ENCODE measurements at regions not wholly inside any gene's neighbourhood (a gene's known extent, or its start where the extent isn't known, plus 50 kb on each side); places are given as distances from the start of the nearest gene placed in this dataset.

DNA sequence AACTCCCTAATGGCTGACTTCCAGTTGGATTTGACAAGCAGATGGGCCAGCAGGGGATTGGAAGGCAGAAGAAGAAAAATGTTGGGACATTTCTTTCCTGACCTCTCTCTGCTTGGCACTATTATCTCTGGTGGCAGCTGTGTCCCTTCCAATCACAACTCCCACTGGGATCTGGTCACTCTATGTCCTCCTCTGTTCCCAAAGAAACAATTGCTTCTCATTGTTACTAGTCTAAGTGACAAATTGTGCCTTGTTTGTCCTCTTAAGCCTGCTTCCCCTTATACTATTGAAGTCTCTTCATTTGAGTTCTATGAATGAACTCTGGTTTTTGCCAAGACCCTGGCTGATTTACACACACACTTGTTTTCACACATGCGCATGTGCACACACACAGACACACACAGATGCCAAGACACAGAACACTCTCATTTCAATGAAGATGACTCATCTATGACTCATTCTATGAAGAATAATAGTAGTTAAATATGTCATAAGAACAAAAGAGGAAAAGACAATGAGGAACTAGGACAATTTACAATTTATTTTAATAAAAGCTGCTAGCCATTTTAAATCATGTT, 83.0 kb upstream of the FAR2 start:
- peak; percentile 77 for DNase-seq

GRCh38 chr12:29067430-29067829, 81.6 kb upstream of the FAR2 start:
- no peak for DNase-seq

DNA sequence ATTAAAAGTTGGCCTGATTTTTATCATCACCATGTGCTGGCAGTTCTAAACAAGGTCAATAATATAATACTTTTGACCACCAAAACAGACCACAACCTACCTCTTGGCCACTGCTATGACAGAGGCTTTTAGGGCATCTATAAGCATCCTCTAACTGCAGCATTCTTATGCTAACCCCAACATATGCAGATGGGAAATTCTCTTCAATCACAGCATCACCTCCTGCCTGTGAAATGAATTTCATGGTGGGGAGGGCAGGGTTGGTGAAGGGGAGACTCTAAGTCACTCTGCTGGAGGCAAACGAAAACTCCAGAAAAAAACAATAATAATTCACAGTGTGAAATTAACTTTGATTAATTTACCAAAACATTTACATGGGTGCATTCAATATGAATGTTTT, 78.8 kb upstream of the FAR2 start:
- no peak for DNase-seq

DNA sequence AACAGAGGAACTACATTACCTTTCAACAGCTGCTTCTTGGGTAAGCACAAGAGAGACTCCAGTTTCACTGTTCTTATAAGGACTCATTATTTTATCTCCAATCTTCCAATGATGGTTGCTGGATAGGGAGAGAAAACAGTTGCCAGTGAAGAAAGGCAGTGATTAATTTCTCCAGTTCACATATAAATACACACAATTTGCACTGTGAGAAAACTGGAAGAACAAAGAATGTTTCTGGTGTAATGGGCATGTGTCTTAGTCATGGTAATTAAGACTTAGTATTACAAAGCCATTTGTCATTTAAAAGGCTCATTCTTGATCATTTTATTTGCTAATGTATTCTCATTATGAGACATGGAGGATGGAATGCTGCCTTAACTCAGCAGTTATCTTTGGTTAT, 78.0 kb upstream of the FAR2 start:
- no peak for DNase-seq

DNA sequence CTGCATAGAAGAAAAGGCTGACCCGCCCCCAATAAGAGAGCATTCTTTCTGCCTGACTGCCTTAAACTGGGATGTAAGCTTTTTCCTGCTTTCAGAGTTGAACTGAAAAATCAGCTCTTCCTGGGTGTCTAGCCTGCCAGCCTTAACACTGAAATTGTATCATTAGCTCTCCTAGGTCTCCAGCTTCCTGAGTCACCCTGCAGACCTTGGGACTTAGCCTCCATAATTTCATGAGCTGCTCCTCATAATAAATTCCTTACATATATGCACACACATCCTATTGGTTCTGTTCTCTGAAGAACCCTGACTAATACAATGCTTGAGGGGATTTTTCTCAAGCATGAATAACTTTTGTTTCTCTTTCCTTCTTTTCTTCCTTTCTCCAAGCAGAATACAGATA, 76.4 kb upstream of the FAR2 start:
- no peak for DNase-seq

- peak; percentile 72 for DNase-seq
These were observed 75.3 kb upstream of the FAR2 start for GRCh38 chr12:29073631-29074239.

DNA sequence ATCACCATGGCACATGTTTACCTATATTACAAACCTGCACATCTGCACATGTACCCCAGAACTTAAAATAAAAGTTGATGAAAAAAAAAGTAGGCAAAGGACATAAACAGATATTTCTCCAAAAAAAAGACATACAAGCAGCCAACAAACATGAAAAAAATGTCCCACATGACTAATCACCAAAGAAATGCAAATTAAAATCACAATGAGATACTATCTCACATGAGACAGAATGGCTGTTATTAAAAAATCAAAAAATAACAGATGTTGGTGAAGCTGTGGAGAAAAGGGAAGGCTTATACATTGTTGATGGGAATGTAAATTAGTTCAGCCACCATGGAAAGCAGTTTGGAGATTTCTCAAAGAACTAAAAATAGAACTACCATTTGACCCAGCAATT, 68.0 kb upstream of the FAR2 start:
- DNase-seq = no peak

DNA sequence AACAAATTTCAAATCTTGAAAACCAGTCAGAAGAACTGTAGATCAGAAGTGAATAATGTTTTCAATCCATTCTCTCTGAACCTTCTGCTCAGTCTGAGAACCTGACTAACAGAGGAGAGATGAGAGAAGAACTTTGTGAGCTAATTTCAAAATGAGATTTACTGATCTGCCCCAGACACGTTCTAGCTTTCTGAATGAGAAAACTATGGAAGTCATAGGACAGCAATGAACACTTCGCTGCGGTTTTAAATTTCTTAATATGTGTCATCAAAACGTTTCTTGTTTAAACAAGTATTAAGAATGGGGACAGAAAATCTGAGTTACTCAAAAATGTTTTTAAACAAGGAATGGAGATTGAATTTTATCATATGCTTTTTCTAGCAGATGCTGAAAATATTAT, 66.6 kb upstream of the FAR2 start:
- peak; percentile 71 for DNase-seq

DNA sequence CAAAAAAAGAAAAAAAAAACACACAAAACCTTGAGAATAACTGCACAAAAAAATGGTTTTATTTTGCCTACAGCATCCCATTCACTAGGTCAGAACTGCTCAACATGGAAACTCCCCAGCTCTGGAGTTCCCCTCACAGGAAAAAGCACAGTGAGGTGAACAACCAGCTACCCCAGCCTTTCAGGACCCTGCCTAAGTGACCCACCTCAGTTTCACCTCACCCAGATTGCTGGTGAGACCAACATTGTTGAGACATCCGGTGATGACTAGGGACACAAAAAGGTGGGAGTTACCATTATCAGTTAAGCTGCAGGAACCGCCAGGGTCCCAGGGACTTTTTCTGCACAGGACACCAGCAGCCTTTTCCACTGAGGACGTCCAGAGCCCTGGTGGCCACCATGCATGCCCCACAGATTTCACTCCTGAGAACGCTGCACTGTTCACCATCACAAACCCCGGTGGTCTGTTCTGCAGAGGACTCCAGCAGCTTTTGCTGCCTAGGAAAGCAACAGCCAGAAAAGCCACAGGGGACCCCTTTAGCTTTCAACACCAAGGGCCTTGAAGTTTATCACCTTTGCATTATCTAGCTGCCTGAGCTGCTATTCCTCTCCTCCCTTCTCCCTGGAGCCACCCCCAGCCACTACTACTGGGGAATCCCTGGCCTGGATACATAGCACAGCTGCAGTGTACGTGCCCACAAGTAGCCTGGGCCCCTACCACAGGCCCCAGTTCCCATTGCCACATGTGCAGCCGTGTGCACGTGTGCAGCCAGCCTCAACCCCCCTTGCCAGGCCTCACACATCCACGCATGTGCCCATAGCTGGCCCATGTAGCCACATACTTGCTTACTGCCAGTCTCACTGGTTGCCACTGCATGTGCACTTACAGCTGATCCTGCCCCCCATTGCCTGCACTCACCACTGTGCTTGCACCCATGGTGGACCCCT, 62.5 kb upstream of the FAR2 start:
- DNase-seq = no peak

- peak; percentile 58 for DNase-seq
These were observed 60.4 kb upstream of the FAR2 start for GRCh38 chr12:29088611-29089219.
